Activated CD8-positive, alpha-beta T cell treated with anti-CD3 and anti-CD28 coated beads for 36 hours (primary cell): ENCODE measurements at regions not wholly inside any gene's neighbourhood (a gene's known extent, or its start where the extent isn't known, plus 50 kb on each side); places are given as distances from the start of the nearest gene placed in this dataset.

Experiments
- ATAC-seq: fragments of 200-7000 bp; cut with Tn5 transposase; one replicate; pipeline ENCODE4 v1.10.0; 2021; ENCODE audit warnings: mild to moderate bottlenecking, moderate library complexity
- CTCF ChIA-PET: fragments of 350-600 bp; sonication (Branson Sonifier 250); formaldehyde crosslinking; loops from one replicate; lab custom pipeline; 2021; ENCODE audit warnings: antibody characterized with exemption; lab: Charles Lee
- POLR2A ChIA-PET: fragments of 350-600 bp; sonication (Branson Sonifier 250); formaldehyde crosslinking; loops from one replicate; lab custom pipeline; 2021; ENCODE audit warnings: antibody characterized with exemption; lab: Charles Lee
- DNase-seq: peaks from one replicate; pipeline ENCODE4 v3.0.0-alpha.2; 2020
- H3K27ac Mint-ChIP-seq: one replicate; pipeline ENCODE4 v1.8.0; 2021; ENCODE audit warnings: mild to moderate bottlenecking, mixed read lengths
- H3K27me3 Mint-ChIP-seq: one replicate; pipeline ENCODE4 v1.8.0; 2021; ENCODE audit warnings: mixed read lengths
- H3K36me3 Mint-ChIP-seq: one replicate; pipeline ENCODE4 v1.8.0; 2021; ENCODE audit warnings: low read depth, mixed read lengths
- H3K4me1 Mint-ChIP-seq: one replicate; pipeline ENCODE4 v1.8.0; 2021; ENCODE audit warnings: low read depth, mixed read lengths
- H3K4me3 Mint-ChIP-seq: one replicate; pipeline ENCODE4 v1.8.0; 2021; ENCODE audit warnings: mild to moderate bottlenecking, moderate library complexity, mixed read lengths
- H3K9me3 Mint-ChIP-seq: one replicate; pipeline ENCODE4 v1.8.0; 2021; ENCODE audit warnings: mixed read lengths
- CTCF ChIP-seq: fragments of 200-600 bp; IDR thresholded peaks from one replicate; pipeline ENCODE4 v1.8.0; 2022; ENCODE audit warnings: antibody characterized with exemption, mild to moderate bottlenecking
- intact Hi-C: fragments of 100-400 bp; cut with micrococcal nuclease; formaldehyde crosslinking; loops from one replicate; pipeline ENCODE4 v1.10.0; 2022

- ATAC-seq (no peak), DNase-seq (no peak)
- POLR2A ChIA-PET = no interaction called here
- CTCF ChIA-PET = no interaction called here
- H3K4me1 Mint-ChIP-seq = no peaks in the 10 kb centered on the region
- no peak for TF ChIP-seq CTCF
- peaks cover 6% of the 10 kb centered on the region for H3K27me3 Mint-ChIP-seq
- intact Hi-C loops = no loop called here
- H3K4me3 Mint-ChIP-seq = no peak overlapping the region
- H3K9me3 Mint-ChIP-seq = no peaks in the 10 kb centered on the region
- no peaks in the 10 kb centered on the region for H3K36me3 Mint-ChIP-seq
- H3K27ac Mint-ChIP-seq = no peak overlapping the region
Observed at GRCh38 chr12:65640489-65640901, 183.8 kb upstream of the HMGA2 start.

DNA sequence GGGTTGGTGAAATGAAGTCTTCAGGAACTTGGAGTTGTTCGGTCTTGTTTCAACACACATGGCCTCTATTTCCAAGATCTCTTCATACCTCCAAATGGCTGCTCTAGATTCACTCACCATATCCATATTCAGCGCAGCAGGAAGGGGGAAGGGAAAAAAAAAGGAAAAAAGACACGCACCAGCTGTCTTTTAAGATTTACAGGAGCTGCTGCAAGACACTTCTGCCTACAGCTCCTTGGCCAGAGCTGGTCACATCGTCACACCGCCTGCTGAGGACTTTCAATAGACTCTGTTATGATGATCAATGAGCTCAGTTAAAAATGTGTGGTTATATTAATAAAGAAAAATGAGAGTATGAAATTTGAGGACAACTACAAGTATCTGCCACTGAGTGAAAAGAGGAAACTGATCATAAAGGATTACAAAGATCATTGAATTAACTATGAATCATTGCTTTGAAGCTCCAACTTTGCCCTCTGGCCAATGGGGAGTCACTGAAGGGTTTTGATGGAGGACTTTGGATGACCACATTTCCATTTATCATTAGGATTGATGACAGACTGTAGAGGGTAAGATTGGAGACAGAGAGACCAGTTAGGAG lies 182.1 kb upstream of the HMGA2 start:
- Mint-ChIP-seq H3K36me3 (no peaks in the 10 kb centered on the region), H3K4me3 (no peak overlapping the region), H3K27me3 (peaks cover 10% of the 10 kb centered on the region), H3K4me1 (no peaks in the 10 kb centered on the region), H3K27ac (no peak overlapping the region), H3K9me3 (no peaks in the 10 kb centered on the region)
- no peak for DNase-seq
- no peak for TF ChIP-seq CTCF
- ChIA-PET POLR2A (no interaction called here), CTCF (no interaction called here)
- intact Hi-C loops = no loop called here
- ATAC-seq = no peak

DNA sequence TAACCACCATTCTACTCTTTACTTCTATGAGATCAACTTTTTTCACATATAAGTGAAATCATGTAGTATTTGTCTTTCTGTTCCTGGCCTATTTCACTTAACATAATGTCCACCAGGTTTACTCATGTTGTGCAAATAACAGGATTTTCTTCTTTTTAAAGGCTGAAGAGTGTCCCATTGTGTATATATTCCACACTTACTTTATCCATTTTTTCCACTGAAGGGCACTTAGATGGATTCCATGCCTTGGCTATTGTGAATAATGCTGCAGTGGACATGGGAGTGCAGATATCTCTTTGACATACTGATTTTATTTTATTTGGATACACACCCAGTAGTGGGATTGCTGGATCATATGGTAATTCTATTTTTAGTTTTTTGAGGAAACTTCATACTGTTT lies 181.1 kb upstream of the HMGA2 start:
- Mint-ChIP-seq H3K27ac (no peak overlapping the region), H3K4me3 (no peak overlapping the region), H3K4me1 (no peaks in the 10 kb centered on the region), H3K9me3 (no peaks in the 10 kb centered on the region), H3K27me3 (peaks cover 10% of the 10 kb centered on the region), H3K36me3 (no peaks in the 10 kb centered on the region)
- intact Hi-C loops = no loop called here
- ATAC-seq = no peak
- DNase-seq = no peak
- ChIA-PET CTCF (no interaction called here), POLR2A (no interaction called here)
- no peak for TF ChIP-seq CTCF

DNA sequence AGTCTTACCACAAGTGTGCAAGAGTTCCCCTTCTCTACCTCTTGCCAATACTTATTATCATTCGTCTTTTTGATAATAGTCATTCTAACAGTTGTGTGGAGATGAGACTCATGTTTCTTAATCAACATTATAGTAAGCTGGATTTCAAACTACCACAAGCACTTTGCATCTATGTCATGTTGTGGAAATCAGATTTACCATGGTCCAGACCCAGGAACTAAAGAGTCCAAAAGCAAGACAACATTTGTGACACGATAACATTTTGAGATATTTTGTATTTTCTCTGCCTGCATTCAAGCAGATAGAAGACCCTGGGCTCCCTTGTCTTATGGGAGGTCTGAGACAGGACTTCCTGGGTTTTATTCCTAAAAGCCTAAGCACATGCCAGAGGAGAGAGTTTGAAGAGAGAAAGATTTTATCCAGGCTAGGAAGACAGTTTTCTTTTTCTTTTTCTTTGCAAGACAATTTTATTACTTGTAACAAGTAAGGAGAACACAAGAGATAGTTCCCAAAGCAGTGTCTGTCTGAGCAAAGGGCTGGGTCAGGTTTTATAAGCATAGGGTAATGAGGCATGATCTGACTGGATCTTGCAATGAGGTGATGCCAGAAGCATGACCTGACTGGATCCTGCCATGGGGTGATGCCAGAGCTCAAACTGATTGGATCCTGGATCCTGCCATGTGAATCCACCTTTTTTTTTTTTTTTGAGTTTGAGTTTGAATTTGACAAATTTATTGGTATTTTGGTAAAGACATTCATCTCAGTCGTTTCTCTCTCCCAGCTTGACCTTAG lies 180.5 kb upstream of the HMGA2 start:
- no peak for TF ChIP-seq CTCF
- Mint-ChIP-seq H3K4me3 (no peak overlapping the region), H3K27me3 (peaks cover 10% of the 10 kb centered on the region), H3K9me3 (no peaks in the 10 kb centered on the region), H3K4me1 (no peaks in the 10 kb centered on the region), H3K27ac (no peak overlapping the region), H3K36me3 (no peaks in the 10 kb centered on the region)
- DNase-seq (no peak), ATAC-seq (no peak)
- intact Hi-C loops = no loop called here
- ChIA-PET POLR2A (interaction anchor here (0.7 kb wide), 1 partner anchor 64 kb away, joined by 4 read pairs; no protein-coding TSS in a partner anchor), CTCF (no interaction called here)

DNA sequence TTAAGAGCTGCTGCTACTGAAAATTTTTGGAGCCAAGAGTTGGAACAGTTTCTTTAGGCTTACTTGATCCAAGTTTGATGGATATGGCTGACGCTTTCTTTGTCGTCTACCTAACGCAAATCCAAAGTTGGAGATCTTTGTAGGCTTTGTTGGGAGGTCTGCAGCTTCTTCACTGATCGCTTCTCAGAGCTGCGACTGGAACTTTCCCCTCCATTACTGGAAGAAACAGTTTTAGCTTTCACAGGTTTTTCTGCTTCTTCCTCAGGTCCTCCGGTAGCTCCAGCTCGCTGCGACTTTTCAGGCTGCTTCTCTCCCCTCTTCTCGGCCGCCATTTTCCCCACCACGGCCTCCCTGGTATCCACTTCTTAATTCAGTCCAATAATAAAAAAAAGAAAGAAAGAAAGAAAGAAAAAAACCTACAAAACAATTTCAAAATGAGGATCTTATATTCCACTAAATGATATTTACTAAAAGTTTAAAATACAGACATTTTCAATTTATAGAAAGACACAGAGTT lies 178.1 kb upstream of the HMGA2 start:
- POLR2A ChIA-PET = no interaction called here
- no peak for ATAC-seq

More for the DNA sequence above, 178.1 kb upstream of the HMGA2 start:
- intact Hi-C loops = no loop called here
- no peak for TF ChIP-seq CTCF
- no peak overlapping the region for H3K4me3 Mint-ChIP-seq
- no peak overlapping the region for H3K27ac Mint-ChIP-seq
- peaks cover 12% of the 10 kb centered on the region for H3K27me3 Mint-ChIP-seq
- CTCF ChIA-PET = no interaction called here
- H3K9me3 Mint-ChIP-seq = no peaks in the 10 kb centered on the region
- H3K4me1 Mint-ChIP-seq = peaks cover 3% of the 10 kb centered on the region
- peaks cover 2% of the 10 kb centered on the region for H3K36me3 Mint-ChIP-seq
- no peak for DNase-seq
